GM19351 (cell line): ENCODE measurements at regions not wholly inside any gene's neighbourhood (a gene's known extent, or its start where the extent isn't known, plus 50 kb on each side); places are given as distances from the start of the nearest gene placed in this dataset.

Source experiments
- ATAC-seq: cut with Tn5 transposase; IDR thresholded peaks from one replicate; pipeline ENCODE4 v1.9.1; 2021; ENCODE audit warnings: mild to moderate bottlenecking, moderate library complexity; ENCODE audit not compliant: unreplicated experiment

DNA sequence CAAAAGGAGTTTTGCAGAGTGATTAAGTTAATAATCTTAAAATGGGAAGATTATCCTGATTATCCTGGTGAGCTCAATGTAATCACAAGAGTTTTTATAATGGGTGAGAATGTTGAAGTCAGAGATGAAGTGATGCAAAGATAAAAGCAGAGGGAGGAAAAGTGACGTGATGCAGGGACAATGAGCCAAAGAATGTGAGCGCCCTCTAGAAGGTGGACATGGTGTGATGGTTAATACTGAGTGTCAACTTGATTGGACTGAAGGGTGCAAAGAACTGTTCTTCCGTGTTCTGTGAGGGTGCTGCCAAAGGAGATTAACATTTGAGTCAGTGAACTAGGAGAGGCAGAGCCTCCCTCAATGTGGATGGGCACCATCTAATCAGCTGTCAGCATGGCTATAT lies 569.6 kb upstream of the AGTR1 start:
- ATAC-seq: no peak

DNA sequence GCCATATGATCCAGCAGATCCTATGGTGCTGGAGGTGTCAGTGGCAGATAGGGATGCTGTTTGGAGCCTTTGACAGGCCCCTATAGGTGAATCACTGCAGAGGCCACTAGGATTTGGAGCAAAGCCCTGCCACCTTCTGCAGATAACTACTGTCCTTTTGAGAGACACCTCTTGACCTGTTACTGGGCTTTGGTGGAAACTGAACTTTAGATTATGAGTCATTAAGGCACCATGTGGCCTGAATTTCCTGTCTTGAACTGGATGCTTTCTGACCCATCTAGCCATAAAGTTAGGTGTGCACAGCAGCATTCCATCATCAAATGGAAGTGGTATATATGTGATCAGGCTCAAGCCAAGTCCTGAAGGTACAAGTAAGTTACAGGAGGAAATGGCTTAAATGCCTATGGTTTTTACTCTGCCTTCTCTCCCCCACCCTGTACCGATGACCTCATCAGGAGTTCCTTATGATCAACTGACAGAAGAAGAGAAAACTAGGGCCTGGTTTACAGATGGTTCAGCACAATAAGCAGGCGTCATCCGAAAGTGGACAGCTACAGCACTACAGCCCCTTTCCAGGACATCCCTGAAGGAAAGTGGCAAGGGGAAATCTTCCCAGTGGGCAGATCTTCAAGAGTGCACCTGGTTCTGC lies 565.6 kb upstream of the AGTR1 start:
- peak; percentile 48 for ATAC-seq

DNA sequence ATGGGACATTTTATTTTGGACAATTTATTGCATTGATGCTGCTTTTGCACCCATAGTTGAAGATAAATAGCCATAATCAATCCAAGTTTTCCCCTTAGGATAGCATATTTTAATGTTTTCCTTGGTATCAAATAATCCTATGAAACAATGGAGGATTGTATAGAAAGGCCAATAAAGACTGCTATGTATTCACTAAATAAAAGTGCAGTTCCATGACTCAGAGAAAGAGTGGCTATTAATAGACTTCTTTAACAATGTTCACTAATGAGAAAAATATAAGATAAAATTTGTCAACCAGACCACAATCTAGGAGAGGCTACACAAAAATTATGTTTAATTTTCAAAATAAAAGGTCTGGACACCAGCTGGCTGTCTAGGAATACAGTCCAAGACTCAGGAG lies 560.9 kb upstream of the AGTR1 start:
- no peak for ATAC-seq

DNA sequence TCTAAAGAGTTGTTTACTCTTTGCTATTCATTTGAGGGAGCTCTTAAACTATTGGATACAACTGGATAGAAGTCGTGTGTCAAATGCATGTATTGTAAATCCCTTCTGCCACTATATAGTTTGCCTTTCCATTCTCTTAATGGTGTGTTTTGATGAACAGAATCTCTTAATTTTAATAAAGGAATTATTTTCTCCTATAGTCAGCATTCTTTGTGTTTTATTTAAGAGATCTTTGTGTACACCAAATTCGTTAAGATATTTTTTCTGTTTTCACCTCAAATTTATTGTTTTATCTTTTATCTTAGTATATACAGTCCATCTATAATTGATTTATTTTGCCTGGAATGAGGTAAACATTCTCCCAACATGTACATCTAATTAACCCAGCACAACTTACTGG lies 551.5 kb upstream of the AGTR1 start:
- no peak for ATAC-seq

DNA sequence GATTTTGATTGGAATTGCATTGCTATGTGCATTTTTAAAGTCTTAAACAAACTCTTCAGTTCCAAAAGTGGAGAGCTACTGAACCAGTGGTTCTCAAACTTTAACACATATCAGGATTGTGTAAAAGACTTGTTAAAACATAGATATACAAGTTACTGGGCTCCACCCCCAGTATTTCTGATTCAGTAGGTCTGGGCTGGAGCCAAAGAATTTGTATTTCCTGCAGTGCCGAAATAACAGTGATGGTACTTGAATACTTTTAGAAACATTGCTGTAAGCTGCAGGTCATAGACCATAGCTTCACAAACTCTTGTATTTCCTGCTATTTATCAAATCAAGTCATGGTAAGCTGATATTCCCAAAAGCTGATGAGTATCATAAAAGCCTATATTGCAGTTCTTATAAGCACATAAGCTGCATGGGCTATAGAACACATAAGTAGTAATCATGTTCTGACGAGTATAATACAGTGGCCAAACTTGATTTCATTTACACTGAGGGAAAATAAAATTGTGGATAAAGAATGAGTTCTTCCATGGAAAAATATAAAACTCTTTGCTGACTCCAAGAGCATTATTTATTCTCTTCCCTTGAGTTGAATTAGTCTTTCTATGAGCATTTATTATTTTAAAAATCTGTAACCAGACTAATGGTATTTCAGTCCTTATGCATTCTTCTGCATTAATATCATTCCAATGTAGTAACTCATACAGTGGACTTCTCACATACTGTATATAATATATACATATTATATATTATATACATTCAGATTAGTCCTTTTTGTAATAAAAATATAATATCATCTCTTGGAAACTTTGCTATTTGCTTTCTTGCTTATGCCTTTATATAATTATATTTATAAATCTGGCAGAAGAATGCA lies 550.5 kb upstream of the AGTR1 start:
- ATAC-seq: no peak

DNA sequence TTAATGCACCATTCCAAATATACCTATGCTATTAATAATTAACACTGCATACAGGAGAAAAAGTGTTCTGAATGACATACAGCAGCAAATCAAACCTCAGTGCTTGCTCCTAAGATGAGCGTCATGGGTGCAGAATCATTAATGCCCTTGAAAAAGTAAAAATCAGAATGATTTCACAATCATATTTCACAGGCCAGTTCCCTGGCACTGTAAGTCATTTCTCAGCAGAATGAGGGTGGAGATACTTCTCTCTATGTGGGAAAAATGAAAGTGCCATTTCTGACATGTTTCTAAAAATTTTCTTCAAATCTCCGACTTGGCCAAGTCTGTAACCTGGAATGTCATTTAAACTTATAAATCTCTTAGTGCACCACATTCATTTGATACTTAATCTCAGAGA lies 549.8 kb upstream of the AGTR1 start:
- no peak for ATAC-seq

DNA sequence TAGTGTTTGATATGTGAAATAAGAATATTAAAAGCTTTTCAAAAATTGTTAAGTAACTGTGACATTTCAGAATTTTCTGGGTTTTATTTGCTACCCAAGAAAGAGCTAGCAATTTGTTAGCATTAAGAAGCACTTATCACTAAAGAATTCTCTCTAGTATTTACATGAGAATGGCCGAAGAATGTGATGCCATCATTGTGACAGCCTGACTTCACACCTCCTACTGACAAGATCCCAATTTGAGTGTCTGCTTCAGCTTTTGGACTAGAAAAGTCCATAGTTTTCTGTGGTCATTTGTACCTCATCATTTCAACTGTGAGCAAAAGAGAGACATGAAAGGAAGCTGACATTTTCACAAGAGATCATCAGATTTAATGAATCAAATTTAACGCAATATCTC lies 548.1 kb upstream of the AGTR1 start:
- ATAC-seq: no peak

DNA sequence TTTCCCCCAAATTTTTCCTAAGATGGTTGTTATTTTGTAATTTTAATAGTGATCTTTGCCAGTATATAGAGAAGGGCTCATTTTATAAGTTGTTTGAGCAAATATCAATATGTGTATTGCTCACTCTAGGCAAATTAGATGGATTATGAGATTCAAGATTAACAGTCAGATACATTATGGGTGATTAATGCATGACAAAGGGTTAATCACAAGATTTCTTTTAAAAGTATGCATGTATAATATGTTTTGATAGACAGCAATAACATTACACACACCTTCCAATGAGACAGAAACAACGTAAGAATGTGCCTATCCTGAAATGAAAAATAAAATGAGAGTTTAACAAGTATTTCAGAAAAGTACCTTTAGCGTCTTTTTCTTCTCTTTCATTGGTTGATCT lies 547.6 kb upstream of the AGTR1 start:
- ATAC-seq: no peak

DNA sequence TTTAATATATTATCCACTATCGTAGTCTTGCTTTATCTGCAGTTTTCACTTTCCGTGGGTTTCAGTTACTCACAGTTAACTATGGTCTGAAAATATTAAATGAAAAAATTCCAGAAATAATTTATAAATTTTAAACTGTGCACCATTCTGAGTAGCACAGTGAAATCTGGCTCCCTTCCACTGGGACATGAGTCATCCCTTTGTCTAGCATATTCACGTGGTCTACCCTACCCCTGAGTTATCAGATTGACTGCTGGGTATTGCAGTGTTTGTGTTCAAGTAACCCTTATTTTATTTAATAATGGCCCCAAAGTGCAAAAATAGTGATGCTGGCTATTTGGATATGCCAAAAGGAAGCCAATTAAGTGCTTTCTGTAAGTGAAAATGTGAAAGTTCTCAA lies 539.5 kb upstream of the AGTR1 start:
- no peak for ATAC-seq

DNA sequence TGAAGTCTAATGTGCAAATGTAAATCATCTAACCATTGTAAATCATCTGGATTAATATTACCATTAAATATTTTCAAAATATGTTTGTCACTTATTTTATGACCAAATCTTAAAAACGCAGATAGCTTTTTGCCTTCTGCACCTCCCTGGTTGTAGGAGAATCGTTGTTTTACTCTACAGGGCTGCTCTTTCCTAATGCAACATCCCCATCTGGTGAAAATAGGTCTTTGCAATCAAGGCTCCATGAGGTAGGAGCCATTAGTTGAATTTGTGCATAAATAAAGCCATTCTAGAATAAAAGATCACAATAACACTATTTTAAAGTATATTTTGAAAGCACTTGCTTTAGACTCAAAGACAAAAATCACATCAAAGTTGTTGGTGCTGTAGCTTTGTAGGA lies 535.6 kb upstream of the AGTR1 start:
- ATAC-seq: no peak

DNA sequence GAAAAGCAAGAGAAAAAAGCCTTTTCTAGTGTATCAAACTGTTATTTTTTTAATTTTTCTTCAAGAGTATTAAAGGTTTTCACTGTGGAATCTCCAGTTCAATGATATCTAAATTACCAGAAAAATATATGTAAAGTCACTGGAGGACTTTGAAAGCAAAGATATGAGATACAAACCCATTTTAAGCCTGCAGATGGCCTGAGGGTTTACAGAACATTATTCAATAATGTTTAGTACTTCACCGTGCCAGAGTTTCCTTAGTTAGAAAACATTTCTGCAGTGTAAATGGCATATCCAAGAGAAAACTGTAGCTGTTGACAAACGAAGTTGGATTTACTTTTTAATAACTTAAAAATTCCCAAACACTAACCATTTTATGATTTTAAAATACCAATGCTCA lies 529.4 kb upstream of the AGTR1 start:
- no peak for ATAC-seq

DNA sequence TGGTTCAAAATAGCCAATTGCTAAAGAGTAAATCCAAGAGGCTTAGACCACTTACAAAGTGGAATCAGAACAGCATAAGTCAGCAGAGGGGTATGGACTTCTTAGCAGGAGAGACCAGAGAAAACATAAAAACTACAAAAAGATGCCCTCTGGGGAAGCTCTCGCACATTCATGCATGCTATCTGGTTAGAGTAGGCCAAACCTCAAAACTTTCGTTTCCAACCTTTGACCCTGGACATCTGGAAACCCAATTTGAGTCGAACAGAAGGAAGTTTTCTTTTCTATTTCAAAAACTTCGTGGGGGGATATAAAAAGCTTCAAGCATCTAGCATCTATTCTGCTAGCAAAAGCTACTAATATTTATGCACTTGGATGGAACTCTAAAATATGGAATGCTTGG lies 523.9 kb upstream of the AGTR1 start:
- peak; percentile 51 for ATAC-seq

DNA sequence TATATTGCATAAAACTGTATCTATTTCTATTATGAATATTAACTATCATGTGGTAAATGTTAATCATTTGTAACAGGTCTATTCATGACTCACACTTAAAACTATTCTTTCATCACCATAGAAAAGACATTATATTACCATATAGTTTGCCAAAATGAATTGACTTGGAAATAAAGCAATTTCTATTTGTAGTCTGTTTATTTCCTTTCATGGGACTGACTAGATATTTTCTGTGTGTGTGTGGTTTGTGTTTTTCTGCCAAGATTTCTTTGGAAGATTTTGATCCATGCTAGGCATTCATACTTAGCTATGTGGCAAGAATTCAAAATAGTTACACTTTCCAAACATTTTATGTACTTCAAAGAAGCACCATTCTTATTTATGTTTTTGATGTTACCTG lies 522.5 kb upstream of the AGTR1 start:
- no peak for ATAC-seq

DNA sequence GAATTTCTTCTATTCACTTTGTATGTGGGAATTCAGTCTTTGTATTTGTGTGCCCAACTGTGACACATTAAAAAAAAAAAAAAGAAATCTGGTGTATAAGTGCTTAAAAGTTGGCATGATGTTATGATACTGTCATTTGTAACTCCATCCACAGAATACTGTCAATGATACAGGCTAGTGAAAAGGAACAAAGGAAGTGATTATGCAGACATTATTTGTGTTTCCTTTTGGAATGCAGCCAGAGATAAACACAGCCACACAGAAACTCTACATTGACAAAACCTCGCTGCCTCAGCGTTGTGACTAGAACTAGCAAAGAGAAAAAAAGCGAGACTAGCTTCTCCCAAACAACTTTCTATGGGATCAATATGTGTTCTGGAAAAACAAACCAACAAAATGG lies 519.2 kb upstream of the AGTR1 start:
- no peak for ATAC-seq

DNA sequence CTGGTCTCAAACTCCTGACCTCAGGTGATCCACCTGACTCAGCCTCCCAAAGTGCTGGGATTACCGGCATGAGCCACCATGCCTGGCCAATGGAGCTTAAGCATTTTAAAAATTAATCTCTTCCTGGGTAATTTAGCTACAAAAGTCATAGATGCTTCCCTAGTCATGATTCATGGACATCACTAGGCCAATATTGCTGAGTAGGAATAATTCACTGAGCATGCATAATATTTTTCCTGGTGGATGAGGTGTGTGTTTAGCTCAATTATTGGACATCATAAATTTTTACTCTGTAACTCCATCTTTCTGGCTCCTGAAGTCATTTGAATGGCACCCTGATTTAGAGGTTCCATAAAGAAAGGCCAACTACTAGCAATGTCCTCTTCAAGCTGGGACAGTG lies 512.9 kb upstream of the AGTR1 start:
- no peak for ATAC-seq

DNA sequence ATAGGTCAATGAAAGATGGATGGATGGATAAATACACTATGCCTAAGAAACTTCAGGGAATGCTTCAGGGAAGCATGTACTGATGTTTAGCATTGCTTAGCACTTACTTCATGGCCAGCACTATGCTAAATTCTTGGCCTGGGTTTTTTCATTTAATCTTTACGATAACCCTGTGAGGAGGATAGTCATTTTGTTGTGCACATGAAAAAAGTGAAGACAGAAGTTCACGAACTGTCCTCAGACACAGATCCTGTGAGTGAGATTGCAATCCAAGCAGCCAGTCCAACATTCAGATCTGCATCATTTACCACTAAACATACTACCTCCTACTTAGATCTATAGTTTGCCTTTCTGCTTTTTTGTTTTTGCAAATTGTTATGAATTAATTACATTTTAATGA lies 510.8 kb upstream of the AGTR1 start:
- no peak for ATAC-seq

DNA sequence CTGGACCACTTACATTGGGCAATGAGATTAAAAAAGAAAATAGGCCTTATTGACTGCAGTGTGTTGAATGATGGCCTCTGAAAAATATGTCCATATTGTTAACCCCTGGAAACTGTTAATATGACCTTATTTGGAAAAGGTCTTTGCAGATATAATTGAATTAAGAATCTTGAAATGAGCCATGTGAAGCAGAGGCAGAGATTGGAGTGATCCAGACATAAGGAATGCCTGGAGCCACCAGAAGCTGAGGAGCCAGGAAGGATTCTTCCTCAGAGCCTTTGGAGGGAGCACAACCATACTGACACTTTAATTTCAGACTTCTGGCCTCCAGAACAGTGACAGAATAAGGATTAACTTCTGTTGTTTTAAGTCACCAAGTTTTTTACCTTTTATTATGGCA lies 510.4 kb upstream of the AGTR1 start:
- ATAC-seq: no peak

DNA sequence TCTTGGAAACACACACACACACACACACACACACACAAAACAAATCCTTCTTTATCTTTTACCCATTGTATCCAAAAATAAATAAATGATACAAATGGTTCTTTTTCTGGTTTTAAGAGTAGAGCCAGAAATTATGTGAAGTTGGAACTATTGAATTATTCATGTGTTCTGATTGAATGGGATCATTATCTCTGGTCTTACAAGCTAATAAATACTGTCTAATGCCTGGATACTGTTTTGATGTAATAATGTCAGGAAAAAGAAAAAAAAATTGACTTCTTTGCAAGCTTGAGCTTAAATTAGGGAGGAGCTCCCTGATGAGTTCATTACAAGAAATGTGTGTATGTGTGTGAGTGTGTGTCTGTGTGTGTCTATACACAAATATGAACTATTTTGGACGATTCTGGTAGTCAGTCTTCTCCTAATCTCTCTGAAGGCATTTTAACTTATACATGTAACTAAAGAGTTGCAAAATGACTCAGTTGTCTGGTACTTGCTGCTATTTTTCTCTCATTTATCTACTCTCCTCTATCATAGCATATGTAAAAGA lies 507.2 kb upstream of the AGTR1 start:
- no peak for ATAC-seq

DNA sequence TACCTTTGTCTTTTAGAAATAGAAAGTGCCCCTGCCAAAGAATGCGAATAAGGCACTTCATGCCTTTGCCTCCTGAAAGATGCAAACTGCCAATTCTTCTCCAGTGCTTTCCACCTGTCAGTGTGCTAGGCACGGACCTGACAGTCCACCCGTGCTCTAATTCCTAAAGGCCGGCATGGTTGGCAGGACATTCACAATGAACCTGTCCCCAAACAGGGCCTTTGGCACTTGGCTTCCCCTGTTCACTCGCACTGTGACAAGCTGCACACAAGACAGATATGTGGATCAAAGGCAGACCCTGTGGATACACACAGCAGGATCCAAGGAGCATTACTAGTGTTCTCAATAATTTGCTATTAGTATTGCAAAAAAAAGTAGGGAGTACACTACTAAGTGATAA lies 505.7 kb upstream of the AGTR1 start:
- ATAC-seq: no peak

DNA sequence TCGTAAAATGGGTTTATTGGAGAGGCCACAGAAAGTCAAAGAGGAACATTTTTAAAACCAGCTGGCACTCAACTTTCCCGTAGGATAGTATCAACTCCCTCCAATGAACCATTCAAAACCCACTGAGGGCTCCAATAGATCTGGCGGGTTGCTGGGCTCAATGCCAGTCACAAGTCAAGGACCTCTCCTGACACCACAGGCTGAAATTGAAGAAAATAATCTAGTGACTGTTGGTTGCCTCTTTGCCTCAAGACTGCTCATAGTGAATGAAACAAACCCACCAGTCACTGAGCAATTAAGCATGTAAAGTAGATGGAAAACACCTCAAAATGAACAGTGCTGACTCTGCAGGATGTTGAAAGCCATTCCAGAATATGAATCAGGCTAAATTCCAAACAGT lies 500.6 kb upstream of the AGTR1 start:
- ATAC-seq: no peak

DNA sequence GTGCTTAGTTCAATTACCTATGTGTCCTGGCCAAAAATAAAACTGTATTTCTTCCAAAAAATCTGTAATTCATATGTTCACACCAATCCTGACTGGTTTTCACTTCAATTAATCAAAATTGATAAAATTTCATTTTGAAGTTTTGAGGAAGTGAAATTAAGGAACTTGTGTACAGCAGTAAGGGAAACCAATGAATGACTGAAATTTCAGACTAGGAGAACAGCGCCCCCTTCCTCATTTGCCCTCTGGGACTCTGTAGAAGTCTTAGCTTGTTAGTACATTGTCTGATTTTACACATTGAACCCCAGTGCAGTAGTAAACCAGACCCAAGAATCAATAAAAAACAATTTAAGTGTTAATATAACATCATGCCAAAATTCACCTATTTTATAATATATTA lies 495.3 kb upstream of the AGTR1 start:
- ATAC-seq: no peak

DNA sequence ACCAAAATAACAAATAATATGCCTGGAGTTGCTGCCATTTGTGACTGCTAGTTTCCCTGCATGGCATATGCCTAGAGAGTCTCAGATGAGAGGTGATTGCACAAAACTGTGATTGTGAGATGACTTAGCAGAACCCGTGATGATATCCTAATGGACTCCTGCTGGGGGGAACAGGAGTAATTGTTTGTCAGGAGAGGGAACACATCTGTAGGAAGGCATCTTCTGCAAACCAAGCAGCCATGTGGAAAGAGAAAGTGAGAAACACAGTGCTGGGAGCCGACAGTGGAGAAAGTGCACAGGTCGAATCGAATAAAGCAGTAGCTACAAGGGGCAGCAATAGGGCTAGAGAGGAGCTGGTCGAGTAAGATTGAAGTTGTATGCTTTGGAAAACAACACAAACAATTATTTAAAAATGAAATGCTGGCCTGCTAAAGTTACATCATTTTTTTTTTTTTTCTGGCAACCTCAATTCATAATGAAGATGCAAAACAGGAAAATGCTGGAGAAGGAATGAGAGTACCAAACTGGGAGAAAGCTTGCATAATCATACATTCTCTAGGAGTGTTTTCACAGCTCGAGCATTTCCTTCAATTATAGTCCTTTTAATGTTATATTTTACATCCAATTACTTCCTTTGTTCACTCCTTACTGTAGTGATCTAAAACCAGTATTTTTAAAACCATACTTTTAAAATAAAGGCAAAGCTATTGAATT lies 494.2 kb upstream of the AGTR1 start:
- no peak for ATAC-seq
